Epithelial cell of proximal tubule (primary cell): ENCODE measurements at regions not wholly inside any gene's neighbourhood (a gene's known extent, or its start where the extent isn't known, plus 50 kb on each side); places are given as distances from the start of the nearest gene placed in this dataset.

Experiments used
- DNase-seq: peaks from one replicate; pipeline ENCODE4 v3.0.0-alpha.2; 2011; ENCODE audit warnings: low read depth
- H3K4me3 ChIP-seq: 2 replicates; pipeline ENCODE4 v1.5.1; 2011; ENCODE audit warnings: low read depth, mild to moderate bottlenecking, low read length
- CTCF ChIP-seq: conservative IDR thresholded peaks from 2 replicates; pipeline ENCODE4 v1.5.1; 2012; ENCODE audit warnings: low read depth, mild to moderate bottlenecking, low read length

GRCh38 chr5:22998774-22999173, 145.6 kb upstream of the CDH12 start:
- no peak for DNase-seq
- no peak overlapping the region for H3K4me3 ChIP-seq
- TF ChIP-seq CTCF = no peak

GRCh38 chr5:22998362-22998761, 145.2 kb upstream of the CDH12 start:
- TF ChIP-seq CTCF = no peak

GRCh38 chr5:22988937-22989336, 135.8 kb upstream of the CDH12 start:
- DNase-seq = no peak
- TF ChIP-seq CTCF = no peak
- H3K4me3 ChIP-seq = no peak overlapping the region

More at GRCh38 chr5:22998362-22998761, 145.2 kb upstream of the CDH12 start:
- no peak for DNase-seq
- no peak overlapping the region for H3K4me3 ChIP-seq

- no peak overlapping the region for H3K4me3 ChIP-seq
- no peak for DNase-seq
- no peak for TF ChIP-seq CTCF
Measured at GRCh38 chr5:22986281-22986680, 133.1 kb upstream of the CDH12 start.

GRCh38 chr5:22985446-22985845, 132.3 kb upstream of the CDH12 start:
- no peak overlapping the region for H3K4me3 ChIP-seq
- no peak for DNase-seq
- no peak for TF ChIP-seq CTCF

GRCh38 chr5:22970956-22971618, 117.9 kb upstream of the CDH12 start:
- DNase-seq = no peak
- no peak for TF ChIP-seq CTCF

GRCh38 chr5:22970491-22970890, 117.3 kb upstream of the CDH12 start:
- H3K4me3 ChIP-seq = no peak overlapping the region
- TF ChIP-seq CTCF = no peak
- DNase-seq = no peak

More at GRCh38 chr5:22970956-22971618, 117.9 kb upstream of the CDH12 start:
- H3K4me3 ChIP-seq = no peak overlapping the region
